Astrocyte of the spinal cord (primary cell): ENCODE measurements at regions not wholly inside any gene's neighbourhood (a gene's known extent, or its start where the extent isn't known, plus 50 kb on each side); places are given as distances from the start of the nearest gene placed in this dataset.
A peak's percentile ranks its signal among the peaks of the same experiment; 100 is the strongest.

Experiments used
- DNase-seq: peaks from one replicate; pipeline ENCODE4 v3.0.0; 2011; ENCODE audit warnings: low read depth, low spot score
- H3K4me3 ChIP-seq: 2 replicates; pipeline ENCODE4 v1.5.1; 2011; ENCODE audit warnings: low read depth, mild to moderate bottlenecking, low read length, moderate library complexity
- in situ Hi-C: cut with HindIII; loops from 2 replicates; pipeline ENCODE4 v1.10.0; 2017; ENCODE audit warnings: low sequenced_read_pairs
- TF ChIP-seq, protein P1 (sequence below): IDR thresholded peaks from 2 replicates; pipeline ENCODE4 v1.5.1; 2012; ENCODE audit warnings: low read depth, mild to moderate bottlenecking, low read length, inconsistent platforms

DNA sequence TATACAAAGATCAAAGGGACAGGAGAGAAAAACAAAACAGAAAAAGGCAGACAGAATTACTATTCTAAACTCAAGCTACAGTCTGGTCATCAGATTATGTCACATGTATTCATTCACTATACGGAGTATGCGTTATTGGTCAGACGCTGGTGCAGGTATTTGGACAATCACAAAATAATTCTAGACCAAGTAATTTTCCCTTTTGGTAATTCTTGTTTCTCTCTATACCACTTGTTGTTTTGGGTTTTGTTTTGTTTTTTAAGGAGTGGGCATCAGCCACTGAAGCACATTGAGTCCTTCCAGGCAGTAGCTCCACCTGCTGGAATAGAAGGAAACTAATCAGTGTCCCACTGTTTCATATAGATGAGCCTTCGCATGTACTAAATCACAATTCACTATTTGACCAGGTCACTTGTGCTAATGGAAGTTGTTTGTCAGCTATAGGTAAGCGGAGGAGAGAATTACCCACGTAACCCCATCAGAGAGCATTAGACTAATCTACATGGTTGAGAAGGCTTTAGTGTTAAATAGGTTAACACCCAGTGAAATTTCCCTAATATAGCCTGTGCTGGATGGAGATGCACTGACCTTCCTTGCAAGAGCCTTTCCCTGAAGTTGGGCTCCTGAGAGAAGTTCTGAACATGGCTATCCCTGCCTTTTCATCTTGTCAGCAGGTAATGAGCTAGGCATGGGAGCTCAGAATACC lies 77.9 kb downstream of the TNFAIP3 start:
- TF ChIP-seq, protein P1, sequence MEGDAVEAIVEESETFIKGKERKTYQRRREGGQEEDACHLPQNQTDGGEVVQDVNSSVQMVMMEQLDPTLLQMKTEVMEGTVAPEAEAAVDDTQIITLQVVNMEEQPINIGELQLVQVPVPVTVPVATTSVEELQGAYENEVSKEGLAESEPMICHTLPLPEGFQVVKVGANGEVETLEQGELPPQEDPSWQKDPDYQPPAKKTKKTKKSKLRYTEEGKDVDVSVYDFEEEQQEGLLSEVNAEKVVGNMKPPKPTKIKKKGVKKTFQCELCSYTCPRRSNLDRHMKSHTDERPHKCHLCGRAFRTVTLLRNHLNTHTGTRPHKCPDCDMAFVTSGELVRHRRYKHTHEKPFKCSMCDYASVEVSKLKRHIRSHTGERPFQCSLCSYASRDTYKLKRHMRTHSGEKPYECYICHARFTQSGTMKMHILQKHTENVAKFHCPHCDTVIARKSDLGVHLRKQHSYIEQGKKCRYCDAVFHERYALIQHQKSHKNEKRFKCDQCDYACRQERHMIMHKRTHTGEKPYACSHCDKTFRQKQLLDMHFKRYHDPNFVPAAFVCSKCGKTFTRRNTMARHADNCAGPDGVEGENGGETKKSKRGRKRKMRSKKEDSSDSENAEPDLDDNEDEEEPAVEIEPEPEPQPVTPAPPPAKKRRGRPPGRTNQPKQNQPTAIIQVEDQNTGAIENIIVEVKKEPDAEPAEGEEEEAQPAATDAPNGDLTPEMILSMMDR, result peak; percentile 81
- H3K4me3 ChIP-seq, result no peak overlapping the region
- in situ Hi-C loops, result no loop called here
- peak; percentile 48 for DNase-seq

GRCh38 chr6:137949686-137950390 lies 82.8 kb downstream of the TNFAIP3 start:
- TF ChIP-seq, protein P1, result no peak
- in situ Hi-C loops, result no loop called here
- H3K4me3 ChIP-seq, result no peak overlapping the region
- no peak for DNase-seq

- TF ChIP-seq, protein P1, result no peak
- in situ Hi-C loops, result no loop called here
- H3K4me3 ChIP-seq, result no peak overlapping the region
- DNase-seq, result no peak
Measured at GRCh38 chr6:137950581-137950980, 83.5 kb downstream of the TNFAIP3 start.

- no peak overlapping the region for H3K4me3 ChIP-seq
- TF ChIP-seq, protein P1, result no peak
- DNase-seq, result no peak
- in situ Hi-C loops, result no loop called here
Measured at GRCh38 chr6:137951064-137951597, 84.1 kb downstream of the TNFAIP3 start.

DNA sequence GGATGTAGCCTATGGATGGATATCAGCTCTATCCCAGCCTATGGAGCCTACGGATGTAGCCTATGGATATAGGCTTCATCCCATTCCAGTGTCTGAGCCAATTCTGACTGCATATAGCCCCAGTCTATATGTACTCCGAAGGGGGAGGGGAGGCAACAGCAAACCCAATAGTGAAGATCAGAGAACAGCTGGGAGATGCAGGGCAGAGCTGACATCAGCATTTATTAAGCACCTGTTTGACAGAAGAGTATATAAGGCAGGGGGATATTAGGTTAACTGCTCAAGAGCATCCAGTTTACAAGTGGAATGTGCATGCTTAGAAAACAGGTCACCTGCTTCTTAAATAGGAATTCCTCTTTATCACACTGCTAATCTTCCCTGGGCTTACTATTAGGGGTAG lies 85.2 kb downstream of the TNFAIP3 start:
- DNase-seq, result no peak
- no peak overlapping the region for H3K4me3 ChIP-seq
- TF ChIP-seq, protein P1, result no peak
- in situ Hi-C loops, result no loop called here

- no peak for DNase-seq
- in situ Hi-C loops, result no loop called here
- TF ChIP-seq, protein P1, result no peak
- no peak overlapping the region for H3K4me3 ChIP-seq
Measured at GRCh38 chr6:137953761-137954160, 86.7 kb downstream of the TNFAIP3 start.
